NCI-H1436 (cell line): ENCODE measurements at regions not wholly inside any gene's neighbourhood (a gene's known extent, or its start where the extent isn't known, plus 50 kb on each side); places are given as distances from the start of the nearest gene placed in this dataset.

Source experiments
- DNase-seq: peaks from one replicate; lab custom pipeline; 2025; lab: John Stamatoyannopoulos, UW

DNA sequence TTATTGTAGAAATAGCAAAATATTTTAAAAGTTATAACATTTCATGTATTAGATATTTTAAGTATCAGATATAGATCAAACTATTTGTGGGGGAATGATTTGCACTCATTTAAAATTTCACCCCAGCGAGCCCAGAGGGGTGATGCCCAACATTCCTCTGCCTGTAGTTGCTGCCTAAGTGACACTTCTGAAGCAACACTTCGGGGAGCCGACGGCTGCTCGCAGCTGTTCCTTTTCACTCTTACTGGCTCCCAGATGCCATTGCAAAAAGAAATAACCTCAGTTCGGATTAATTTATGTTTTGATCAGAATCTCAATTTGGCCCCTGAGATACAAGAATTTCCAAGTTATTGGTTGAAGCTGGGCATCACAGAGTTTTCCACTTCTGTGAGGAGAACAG lies 603.8 kb downstream of the PLCL1 start:
- DNase-seq, result no peak

DNA sequence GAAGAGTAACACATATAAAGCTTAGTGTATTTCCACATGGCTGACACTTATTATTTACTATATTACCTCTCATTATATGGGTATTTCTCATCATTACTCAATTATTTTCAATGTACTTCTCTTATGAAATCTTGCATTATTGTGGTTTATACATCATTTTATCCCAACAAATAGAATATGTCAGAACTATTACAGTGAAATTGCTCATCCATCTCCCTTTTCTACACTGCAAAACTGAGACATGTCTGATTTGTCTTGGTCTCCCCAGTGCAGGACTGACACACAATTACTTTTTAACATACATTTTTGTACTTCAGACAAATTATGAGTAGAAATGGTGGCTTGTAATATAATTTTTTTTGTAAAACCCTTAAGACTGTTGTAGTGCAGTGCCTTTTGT lies 600.9 kb downstream of the PLCL1 start:
- DNase-seq, result no peak

DNA sequence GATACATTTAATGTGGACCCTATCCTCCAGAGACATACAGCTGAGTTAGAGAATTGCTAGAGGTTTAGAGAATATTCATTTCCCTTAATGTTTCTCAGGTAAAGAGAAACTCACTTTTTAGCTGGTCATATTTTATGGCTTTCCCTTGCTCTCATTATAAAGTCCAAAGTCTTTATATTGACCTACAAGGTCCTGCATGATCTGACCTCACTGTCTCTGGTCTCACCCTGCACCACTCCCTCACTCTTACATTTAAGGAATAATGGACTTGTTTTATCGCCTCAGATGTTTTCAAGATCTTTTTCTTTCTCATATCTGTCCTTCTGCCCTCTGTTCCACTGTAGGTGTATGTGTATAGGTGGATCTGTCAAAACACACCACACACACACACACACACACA lies 597.3 kb downstream of the PLCL1 start:
- no peak for DNase-seq

DNA sequence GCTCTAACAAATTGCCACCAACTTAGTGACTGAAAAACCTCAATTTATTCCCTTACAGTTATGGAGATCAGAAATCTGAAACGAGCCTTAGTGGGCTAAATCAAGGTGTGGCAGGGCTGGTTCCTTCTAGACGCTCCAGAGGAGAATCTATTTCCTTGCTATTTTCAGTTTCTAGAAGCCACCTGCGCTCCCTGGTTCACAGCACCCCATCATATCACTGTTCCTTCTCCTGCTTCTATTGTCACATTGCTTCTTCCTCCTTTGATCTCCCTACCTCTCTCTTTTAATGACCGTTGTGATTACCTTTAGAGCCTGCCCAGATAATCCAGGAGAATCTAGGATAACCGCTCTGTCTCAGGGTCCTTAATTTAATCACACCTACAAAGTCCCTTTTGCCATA lies 596.6 kb downstream of the PLCL1 start:
- no peak for DNase-seq

DNA sequence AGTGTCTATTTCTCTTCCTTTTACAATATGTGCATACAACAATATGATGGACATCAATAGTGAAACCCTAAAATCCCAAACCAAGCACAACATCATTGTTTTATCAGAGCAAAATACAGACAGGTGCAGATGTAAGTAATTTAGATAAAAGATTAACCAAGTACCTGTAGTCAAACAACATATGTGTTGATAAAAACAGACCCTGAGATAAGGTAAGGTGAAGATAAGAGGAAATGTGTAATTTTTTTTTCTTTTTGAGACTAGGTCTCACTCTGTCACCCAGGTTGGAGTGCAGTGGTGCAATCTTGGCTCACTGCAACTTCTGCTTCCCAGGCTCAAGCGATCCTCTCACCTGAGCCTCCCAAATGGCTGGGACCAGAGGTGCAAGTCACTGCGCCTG lies 589.8 kb downstream of the PLCL1 start:
- DNase-seq, result no peak

DNA sequence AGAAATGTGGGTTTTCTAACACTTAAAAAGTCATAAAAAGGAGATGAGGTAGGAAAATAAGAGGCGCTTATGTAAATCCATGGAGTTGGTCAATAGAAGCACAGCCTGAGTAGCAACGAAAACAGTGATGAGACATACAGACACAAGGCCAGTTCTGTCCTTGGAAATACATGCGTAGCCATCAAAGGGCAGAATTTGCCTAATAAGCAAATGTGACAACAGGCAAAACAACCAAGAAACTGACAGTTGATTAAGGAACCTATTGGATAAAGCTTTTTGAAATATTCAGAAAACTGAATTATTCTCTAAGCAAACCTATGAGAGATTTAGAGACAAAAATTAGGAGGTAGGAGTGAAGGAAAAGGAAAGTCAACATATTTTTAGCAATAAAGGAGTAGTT lies 586.3 kb downstream of the PLCL1 start:
- DNase-seq, result no peak

DNA sequence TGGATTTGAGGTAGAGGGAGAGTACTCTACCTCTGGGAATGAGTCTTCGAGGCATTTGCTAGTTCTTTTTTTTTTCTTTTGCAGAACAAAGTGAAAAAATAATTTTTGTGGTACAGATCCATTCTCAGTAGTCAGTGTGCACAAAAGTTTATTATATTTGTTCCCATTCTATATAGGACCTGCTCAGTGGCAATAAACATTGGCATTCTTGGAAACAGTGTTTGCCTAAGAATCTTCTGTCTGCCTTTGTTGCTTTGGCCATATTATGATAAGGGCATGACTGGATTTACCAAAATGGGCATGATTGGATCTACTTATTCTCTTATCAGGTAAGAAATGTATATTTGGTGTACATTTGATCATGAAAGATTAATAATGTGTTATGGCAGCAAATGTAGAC lies 583.3 kb downstream of the PLCL1 start:
- no peak for DNase-seq

DNA sequence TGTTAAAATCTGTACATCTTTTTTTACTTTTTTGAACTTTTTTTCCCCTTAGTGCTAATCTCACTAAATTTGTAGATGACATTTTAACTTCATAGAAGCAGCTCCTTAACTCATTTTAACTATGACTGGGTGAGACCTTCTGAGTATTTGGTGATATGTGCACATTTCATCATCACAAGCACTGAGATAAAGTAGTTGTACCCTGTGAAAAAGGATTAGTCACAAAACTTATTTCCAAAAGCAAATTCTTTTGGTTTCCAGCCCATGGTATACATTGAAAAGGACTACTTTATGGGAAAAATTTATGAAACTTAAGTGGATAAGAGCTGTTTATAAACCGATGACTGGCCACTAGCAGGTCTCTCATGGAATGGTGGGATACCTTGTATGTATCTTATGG lies 581.5 kb downstream of the PLCL1 start:
- DNase-seq, result no peak

DNA sequence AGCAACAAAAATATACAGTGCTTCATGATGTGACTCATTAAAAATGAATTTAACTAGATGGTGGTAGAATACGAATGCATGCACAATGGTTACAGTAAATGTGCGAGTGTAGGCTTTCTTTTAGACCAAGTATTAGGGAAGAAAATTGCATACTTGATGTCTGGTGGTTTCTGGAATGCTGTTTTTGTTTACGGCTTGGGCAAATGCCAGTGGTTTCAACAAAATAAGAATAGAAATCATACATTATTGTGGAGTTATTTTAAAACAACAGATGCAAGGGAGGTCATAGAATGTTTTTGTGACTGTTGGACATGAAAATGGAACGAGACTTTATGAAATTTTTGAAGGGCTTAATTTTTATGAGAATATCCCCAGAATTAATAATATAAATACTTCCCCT lies 580.9 kb downstream of the PLCL1 start:
- no peak for DNase-seq

DNA sequence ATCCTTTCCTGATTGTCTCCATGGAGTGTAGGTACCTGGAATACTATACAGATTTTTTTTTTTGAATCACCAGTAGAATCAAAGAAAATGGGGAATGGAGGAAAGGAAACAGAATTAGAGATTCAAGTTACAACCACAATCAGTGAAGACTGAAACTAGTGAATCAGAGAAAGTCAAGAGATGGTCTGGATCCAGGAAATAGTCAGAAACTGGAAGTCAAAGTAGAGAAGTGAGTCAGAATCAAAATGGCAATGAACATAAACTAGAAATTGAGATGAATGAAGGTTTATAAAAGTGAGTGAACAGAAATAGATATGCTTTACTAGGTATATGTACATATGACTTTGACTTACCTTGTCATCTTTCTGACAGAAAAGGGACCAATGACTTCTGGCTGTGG lies 579.0 kb downstream of the PLCL1 start:
- DNase-seq, result no peak

DNA sequence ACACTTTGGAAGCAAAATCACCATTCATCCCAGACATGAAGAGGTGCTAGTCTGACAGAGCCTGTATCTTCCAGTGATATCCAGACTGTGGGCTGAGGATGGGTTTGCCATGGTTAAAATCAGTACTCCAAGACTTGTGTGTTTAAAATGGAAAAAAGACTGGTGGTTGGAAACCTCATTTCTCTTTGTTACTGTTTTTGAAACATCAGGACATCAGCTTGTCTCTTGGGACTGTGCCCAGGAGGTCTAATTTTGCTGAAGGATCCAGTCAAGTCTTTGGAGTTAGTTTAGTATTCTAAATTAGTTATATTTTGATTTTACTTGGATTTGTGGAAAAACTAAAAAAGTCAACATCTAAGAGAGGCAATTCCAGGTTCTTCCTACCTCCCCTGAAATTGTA lies 578.4 kb downstream of the PLCL1 start:
- no peak for DNase-seq

DNA sequence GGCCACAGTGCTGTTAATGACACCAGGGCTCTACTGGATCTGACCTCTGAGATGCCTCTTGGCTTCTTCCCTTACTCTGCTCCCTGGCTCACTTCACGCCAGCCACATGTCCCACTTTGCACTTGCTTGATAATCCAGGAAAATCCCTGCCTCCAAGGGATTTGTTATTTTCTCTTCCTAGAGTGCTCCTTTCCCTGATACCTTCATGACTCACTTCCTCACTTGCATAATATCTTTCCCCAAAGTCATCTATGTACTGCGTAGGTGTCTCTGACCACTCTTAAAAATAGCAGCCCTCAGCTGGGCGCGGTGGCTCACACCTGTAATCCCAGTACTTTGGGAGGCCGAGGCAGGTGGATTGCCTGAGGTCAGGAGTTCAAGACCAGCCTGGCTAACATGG lies 572.3 kb downstream of the PLCL1 start:
- no peak for DNase-seq

DNA sequence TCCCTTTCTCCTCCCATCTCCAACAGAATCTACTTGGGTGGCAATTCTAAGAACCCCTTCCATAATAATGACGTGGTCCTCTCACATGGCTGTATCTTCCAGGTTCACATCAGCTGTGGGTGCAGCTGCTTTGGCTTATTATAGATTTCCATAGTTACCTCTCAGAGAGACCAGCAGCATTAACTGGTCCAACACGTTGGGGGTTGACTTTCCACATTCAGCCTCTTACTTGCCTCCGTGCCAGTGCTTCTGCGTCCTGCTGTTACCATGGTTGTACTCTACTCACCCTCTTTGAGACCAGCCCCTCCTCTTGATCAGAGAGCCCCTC lies 570.7 kb downstream of the PLCL1 start:
- DNase-seq, result no peak

DNA sequence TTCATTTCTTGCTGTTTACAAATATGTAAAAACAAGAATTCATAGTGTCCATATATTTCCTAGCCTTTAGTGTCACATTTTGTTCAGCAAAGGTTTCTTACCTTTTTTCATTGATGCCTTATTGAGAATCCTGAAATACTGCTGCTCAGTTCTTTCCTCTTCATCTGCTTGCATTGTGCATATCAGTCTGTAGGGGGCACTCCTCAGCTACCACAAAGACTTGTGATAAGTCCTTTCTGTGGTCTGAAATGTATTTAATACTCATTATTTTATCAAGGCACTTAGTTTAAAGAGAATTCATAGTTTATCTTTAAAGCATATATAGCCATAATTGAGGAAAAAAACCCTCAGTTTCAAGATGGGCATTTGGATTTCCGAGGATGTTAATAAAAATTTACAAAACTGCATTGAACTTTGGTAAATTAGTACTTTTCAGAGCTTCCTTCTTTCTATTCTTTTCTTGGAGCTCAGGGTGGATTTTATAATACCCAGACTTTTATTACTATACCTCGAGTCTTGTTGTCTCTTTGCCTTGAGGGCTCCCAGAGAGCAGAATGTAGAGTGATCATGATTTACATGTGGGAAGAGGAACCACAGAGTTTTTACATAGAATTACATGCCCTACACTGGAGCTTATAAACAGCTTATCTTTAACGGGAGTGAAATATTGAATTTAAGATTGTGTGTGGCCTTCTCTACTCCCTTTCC lies 570.1 kb downstream of the PLCL1 start:
- peak; percentile 52 for DNase-seq

DNA sequence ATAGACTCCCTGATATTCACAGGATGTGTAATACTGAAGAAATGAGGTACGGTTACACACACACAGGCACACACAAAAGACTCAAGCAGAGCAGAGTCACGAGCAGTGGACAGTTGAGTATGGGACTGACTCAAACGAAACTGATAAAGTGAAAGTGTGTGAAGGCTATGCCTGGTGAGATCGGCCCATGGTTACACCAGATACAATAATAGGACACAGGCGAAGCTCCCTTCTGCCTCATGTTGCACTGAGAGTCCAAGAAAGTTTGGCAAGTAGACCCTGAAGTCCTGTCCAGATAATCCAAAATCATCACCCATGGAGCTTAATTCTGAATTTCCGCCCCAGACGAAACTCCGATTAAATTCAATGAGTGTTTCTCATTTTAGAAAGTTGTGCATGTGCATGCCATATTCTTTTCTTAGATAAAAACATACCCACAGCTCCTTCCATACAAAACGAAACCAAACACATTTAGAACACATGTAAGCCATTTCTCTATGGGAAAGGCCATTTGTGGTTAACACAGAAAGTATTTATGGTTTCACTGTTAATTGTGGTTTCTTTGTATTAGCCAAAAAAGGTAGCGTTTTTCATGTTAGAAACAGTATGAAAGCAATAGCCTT lies 567.6 kb downstream of the PLCL1 start:
- no peak for DNase-seq

DNA sequence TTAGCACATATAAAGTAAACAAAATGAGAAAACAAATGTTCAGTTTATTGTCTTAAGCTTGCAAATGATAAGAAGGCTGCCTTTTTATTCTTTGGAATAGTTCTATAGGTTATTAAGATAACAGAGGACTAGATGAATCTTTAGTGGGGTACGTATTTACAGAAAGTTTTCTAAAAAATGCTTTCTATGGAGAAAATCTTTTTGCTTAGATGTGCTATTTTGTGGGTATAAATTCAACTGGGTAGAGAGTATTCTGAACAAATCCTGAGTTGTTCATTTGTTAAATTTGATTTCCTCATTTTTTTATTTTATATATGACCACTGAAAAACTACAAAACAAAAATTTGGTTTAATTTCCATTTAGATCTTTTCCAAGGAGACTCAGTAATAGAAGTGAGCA lies 566.9 kb downstream of the PLCL1 start:
- DNase-seq, result no peak

DNA sequence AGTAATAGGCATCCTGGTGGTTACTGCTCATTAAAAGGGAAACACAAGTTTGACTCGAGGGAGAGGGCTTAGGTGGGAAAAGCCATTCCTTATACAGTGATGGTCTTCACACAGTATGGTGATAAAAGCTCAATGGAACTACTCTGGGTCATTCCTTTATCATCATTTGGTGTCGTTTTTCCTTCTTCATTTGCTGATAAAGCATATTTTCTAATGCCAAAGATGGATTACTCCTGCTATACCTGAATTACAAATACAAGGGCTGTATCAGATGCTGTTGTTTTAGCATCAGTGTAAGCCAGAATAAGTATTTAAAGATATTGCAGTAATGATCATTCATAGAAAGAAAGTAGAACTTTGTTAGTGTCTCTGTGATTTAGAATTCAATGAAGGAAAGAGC lies 563.7 kb downstream of the PLCL1 start:
- DNase-seq, result no peak

DNA sequence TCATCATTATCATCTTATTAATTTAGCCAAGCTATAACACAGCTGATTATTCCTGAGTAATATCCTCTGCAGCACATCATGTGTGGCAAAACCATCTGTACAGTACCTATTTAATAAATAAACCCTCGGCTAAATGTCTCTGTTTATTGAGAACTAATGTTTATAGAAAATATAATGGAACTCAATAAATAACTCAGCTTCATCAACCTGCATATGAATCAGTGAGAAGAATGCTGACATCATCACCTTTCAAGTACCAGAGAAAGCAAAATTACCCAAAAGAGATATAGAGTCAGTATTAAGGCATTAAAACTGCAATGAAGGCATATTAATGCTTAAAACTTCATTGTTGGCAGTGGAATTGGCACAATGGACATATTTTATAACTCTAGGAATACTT lies 558.3 kb downstream of the PLCL1 start:
- no peak for DNase-seq

DNA sequence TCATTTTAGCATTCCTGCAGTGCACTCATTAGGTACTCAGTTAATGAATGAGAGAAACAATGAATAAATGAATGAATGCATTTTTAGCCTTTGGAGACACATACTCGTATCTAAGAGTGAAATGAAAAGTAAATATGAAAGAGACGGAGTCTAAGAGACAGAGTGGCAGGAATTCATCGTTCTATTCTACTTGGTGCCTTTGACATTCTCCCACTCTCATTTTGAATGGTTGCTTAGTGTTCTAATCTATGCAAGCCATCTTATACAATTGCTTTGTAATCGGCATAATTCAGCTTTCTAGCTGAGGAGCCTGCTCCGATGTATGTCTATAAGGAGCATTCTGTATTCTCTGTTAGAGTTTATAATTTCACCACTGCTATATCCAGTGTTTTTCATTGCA lies 554.9 kb downstream of the PLCL1 start:
- DNase-seq, result no peak

DNA sequence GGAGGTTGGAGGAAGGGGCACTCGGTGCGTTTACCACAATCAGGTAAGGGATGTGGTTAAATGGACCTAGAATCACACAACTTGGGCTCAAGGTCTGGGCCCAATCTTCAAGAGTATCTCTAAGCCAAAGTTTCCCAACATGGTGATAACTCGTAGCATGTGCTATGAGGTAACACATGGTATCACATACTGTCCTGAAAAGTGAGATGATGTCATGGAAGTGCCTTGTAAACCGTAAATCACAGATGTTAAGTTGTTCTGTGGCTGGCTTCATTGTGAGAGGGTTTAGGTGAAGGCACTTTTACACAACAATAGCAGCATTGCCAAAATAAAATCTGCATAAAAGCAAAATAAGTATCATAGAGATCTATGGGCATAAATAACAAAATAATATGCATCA lies 551.8 kb downstream of the PLCL1 start:
- no peak for DNase-seq

DNA sequence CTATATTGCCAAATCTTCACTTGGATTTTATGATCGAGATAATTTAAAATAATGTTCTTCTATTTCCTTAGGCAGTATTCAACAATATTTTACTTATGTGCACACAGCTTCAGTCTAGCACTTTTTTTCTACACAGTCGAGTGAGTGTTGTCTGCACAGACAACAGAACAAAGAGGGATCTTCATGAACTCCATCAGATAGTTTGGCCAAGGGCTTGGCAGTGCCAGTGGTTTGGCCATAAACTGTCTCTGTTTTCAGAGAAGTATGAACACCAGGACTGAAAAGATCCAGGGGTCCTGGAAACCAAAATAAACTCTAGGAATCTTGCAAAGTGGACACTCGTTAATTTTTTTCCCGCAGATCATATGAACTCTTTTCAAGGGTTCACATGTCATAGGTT lies 547.3 kb downstream of the PLCL1 start:
- DNase-seq, result no peak

DNA sequence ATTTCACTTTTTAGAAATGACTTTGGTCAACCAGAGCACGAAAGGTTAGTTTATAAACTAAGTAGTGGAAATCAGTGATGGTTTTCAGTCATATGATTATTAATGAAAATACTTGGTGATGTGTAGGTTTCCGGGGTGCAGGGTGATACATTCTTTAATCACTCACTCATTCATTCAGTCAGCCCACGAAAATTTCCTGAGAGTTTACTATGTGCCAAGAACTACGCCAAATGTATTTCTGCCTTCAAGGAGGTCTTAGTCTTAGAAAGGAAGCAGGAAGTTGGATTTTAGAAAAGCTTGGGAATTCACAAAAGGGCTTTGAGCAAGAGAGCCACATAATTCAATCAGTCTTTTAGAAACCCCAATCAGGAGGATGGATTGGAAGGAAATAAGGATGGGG lies 543.6 kb downstream of the PLCL1 start:
- no peak for DNase-seq

DNA sequence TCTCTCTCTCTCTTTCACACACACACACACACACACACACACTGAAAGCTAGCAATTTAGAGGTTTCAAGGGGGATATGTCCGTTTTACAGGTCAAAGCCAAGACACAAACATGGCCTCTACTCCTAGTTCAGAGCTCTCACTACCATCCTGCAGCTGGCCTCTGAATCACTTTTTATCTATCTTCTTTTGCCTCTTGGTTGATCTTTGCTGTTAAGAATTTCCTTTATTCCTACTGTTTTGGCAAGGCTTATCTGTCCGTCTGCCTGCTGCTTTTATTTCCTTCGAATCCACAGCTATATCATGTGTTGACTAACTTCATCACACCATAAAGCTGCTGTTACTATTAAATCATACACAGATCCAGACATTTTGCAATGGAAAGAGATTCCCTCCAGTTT lies 543.0 kb downstream of the PLCL1 start:
- DNase-seq, result no peak

DNA sequence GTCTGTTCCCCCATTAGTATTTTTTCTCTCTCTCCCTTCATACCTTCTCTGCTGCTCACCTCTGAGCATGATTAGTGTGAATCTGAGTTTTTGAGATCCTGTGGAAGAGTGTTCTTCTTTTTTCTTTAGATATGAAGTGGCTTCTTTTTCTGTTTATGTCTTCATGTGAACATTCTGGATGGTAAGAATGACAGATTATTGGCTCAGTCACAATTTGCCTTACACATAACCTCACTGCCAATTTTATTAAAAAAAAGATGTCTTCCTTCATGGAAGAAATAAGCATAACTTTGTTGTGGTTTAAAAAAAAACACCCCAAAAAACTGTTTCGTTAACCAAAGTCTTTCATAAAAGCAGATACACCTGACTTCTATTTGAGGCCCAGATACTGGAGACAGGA lies 539.1 kb downstream of the PLCL1 start:
- no peak for DNase-seq

DNA sequence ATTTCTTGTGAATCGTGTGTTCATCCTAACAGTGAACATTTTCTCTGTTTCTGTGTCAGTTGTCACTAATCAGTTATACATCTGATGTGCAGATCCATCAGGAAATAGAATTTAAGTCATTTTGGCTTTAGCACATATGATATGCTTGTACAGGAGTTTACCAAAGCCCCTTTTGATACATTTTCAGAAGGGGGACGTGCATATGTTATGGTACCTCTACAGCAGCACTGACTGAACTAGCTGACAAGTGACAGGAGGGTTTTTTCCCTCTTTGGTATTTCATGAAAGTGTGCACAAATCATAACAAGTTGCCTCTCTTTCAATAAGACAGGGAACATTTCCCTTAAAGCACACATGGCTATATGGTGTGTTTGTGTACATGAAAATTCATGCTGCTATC lies 536.5 kb downstream of the PLCL1 start:
- DNase-seq, result no peak
